Tongue (tissue), 1 donor: ENCODE measurements at regions not wholly inside any gene's neighbourhood (a gene's known extent, or its start where the extent isn't known, plus 50 kb on each side); places are given as distances from the start of the nearest gene placed in this dataset.

Experiments
- DNase-seq: peaks from one replicate; pipeline ENCODE4 v3.0.0-alpha.2; 2015

- DNase-seq, result no peak
Measured at GRCh38 chr6:14616656-14617055, 499.1 kb downstream of the CD83 start.

GRCh38 chr6:14618759-14619418, 501.3 kb downstream of the CD83 start:
- DNase-seq, result no peak

- no peak for DNase-seq
Measured at GRCh38 chr6:14619419-14619781, 501.8 kb downstream of the CD83 start.

- DNase-seq, result no peak
Measured at GRCh38 chr6:14620522-14620921, 502.9 kb downstream of the CD83 start.

- DNase-seq, result peak; percentile 15
Measured at GRCh38 chr6:14621518-14621917, 503.9 kb downstream of the CD83 start.

- peak; percentile 9 for DNase-seq
Measured at GRCh38 chr6:14622085-14622484, 504.5 kb downstream of the CD83 start.

GRCh38 chr6:14622909-14623505, 505.4 kb downstream of the CD83 start:
- no peak for DNase-seq

GRCh38 chr6:14625173-14625895, 507.8 kb downstream of the CD83 start:
- DNase-seq, result no peak

GRCh38 chr6:14626556-14626955, 509.0 kb downstream of the CD83 start:
- no peak for DNase-seq

- DNase-seq, result no peak
Measured at GRCh38 chr6:14630016-14630415, 512.4 kb downstream of the CD83 start.

DNA sequence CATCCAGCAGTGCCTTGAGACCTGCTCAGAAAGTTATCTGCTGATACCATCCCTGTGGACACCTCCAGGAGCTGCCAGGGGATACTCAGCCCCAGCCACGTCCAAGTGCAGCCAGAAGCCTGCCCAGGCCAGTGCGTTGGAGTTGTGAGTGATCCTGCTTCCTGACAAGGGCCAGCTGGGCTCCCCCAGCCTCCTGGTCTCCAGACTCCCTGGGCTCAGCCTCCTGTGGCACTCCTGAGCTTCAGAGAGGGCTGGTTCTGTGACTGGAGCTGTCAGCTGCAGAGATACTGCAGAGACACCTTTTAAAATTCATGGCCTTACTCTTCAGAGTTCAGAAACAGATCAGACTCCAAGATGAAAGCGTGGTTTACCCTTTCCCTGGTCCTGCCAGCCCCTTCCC, 515.9 kb downstream of the CD83 start:
- DNase-seq, result no peak

GRCh38 chr6:14634072-14634471, 516.5 kb downstream of the CD83 start:
- no peak for DNase-seq

- no peak for DNase-seq
Measured at GRCh38 chr6:14635195-14635594, 517.6 kb downstream of the CD83 start.

DNA sequence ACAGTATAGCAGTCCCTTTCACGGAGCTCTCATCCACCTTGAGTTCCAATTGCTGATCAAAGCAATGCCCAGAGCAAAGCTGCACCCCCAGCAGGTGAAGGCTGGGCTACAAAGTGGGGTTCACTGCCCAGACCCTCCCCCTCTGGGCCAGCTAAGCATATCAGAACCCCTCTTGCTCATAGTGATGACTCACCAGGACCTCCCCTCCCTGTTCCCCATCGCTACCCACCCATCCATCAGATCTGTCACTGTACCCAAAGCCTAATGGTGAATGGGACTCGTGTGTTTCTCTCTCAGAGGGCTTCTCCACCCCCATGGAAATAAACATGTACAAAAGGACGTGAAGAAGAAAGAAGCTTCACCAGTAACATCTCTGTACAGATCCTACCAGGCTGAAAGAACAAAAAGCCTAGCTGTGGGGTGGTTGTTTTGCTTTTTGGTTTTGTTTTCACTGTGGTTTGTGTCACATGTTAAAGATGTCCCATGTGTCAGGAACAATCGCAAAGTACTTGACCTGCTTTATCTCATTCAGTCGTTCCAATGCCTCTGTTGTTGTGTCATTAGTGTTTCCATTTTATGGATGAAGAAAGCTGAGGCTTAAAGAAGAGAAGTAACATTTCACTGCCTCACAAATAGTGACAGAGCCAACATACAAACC, 518.5 kb downstream of the CD83 start:
- no peak for DNase-seq

GRCh38 chr6:14638435-14638905, 520.9 kb downstream of the CD83 start:
- DNase-seq, result no peak

DNA sequence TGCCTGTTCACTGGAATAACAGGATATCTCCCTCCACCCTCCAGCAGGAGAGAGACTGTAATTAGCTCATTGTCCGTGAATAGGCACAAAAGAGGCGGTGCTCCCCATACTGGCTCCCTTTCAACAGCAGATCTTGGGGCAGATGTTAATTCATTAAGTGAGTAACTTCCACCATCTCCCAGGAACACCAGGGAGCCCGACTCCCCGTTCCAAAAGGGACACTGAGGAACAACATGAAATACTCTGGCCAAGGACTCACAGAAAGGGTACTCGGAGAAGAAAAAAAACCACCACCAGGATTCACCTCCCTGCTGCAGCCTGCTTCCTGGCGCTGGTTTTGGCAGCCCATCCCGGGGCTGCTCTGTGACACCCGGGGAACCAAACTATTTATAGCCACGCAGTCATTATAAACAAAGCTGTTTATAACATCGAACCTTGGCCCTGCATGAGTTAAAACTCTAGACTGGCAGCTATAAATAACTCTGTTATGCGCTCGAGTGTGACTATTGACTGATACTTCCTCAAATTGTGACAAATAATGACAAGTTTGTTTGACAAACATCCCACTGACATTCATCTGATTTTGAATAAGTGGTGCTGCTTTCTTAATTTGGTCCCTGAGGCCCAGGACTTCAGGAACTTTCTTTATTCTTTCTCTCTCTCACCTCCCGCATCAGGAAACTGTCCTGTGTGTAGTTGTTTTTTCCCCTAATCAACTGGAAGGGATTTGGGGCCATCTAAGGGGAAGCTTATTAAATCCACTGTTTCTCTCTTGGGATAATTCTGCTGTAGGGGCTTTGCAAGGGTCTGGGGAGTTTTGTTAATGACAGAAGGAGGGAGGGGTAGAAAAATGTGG, 521.6 kb downstream of the CD83 start:
- peak; percentile 69 for DNase-seq

- no peak for DNase-seq
Measured at GRCh38 chr6:14639983-14640599, 522.5 kb downstream of the CD83 start.

- DNase-seq, result no peak
Measured at GRCh38 chr6:14640631-14641030, 523.1 kb downstream of the CD83 start.

DNA sequence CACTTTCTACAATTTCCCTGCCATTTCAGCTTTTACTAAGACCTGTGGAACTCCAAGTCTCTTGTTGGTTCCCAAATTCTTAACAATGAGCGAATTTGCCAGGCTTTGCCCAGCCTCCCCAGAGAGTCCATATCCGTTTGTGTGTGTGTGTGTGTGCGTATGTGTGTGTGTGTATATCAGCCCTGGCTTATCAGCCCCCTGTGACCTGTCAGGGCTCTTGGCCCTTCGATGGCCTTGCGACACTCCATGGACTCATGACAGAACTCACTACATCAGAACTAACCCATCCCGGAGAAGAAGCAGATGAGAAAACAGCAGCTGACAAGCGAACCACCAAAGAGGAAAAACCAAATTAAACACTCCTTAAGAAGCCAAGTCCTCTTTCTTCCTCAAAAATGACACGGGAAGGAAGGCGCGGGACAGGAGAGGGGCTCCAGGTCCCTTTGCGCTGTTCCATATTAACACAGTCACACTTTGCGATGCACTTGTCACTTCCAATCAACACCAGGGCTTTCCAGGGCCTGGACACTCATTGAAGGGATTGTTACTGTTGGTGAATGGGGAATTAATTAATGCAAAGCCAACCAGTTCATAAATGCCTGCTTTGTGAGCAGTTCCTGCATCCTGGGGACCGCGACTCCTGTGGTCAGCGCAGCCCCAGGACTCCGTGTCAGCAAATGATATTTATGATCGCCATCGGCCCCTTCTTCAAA, 524.0 kb downstream of the CD83 start:
- DNase-seq, result no peak

DNA sequence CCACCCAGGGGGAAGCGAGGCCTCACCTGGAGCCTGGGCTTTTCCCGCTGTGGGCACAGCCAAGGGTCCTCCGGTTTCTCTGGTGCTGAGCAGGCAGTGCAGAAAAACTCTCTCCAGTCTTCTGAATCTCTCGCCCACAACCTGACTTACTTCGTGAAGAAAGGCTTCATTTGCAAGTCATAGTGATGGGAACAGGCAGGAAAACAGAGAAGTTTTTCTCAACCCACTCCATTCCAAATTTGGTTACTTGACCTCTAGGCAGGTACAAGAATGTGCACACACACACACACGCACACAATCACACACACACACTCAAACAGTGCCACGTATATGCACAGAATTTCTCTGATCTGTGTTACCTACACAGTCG, 524.5 kb downstream of the CD83 start:
- DNase-seq, result no peak

DNA sequence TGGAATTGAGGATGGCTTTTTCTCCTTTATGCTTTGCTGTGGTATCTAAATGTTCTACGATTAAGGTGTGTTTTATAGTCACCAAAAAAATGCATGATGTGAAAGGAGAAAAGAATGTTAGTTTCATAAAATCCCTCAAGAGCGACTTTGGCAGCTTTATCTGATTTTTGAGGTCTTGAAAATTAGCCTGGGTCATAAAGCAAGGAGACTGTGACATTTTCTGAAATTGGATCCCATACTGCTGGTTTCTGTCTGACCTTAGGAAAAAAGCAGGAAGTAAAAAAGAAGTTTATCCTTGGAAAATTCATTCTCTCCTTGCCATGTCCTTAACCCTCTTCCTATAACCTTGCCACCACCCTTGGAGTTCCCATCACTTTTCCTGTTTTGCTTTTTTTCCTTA, 525.3 kb downstream of the CD83 start:
- no peak for DNase-seq
